ENCODE measurements at regions not wholly inside any gene's neighbourhood (a gene's known extent, or its start where the extent isn't known, plus 50 kb on each side); places are given as distances from the start of the nearest gene placed in this dataset.

DNA sequence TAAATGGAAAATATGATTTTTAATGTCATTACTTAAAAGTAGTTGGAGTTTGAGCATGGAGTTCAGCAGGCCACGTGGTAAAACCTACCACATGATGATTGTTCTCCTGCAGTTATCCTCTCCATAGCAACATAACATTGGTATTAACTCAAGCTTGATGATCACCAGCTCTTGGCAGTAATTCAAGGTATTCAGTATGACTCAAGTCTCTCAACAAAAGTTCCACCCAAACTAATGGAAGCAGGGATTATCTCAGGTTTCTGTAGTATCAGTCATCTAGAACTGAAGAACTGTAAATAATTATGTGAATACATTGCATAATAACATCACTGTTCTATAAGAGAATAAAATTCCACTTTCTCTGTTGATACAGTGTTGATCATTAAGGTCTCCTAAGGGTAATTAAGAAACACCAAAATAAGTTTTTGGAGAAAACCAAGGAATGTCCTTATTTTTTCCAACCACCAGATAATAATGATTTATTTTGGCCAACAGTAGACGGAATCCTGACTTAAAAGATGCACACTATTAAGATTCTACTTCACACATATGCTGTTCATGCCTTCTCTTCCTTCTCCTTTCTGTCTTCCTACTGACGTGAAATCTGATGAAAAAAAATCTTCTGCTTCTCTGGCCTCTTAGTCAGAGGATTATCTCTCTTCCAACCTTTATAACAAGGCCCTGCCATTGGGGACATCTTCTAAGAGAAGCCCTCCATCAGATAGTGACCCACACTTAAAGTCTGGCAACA lies 1092.3 kb downstream of the EFNB2 start:
- DNase-seq (ENCODE audit: low read depth) = no peak

DNA sequence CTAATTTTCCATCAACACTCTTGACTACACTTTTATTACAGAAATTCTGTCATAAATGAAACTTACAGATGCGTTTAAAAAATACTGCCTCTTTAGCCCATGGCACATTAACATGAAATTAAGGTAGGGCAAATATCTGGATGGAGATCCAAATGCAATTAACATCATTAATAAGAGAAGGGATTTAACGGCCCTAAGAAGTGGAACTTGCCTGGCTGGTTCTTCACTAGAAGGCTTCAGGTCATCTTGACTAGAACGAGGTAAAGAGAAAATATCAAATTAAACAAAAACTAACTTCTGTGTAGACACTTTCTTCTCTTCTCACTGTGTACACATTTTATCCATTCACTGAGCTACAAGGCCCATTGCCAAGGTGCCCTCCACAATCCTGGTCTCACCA lies 1093.4 kb downstream of the EFNB2 start:
- DNase-seq (ENCODE audit: low read depth) = no peak

DNA sequence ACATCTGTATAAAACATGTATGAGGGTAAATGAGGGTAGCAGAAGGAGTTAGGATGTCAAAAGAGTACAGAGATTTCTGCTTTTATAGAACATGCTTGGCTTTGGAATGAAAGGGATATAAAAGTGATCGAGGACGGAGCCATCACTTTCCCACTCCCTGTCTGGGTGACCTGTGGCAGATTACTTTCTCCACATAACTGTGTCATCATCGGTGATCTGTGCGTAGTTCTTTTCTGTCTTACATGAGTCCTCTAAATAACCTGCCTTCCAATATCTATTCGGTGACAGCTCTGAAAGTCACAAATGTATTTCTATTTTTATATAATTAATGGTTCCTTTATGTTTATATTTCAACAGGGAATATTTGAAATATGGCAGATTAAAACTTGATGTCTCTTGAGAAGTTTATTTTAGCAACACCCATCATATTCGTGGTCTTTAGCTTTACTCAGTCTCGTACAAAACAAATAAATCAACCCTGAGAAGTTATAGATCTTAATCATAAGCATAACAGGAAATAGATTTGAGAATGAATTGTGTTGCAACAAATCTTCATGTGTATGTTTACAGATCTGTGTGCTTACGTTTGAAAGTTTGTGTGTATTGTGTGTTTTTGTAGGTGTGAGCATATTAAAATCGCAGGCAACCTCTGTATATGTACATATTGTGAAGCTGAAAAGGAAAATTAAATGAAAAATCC lies 1094.3 kb downstream of the EFNB2 start:
- DNase-seq (ENCODE audit: low read depth) = no peak

DNA sequence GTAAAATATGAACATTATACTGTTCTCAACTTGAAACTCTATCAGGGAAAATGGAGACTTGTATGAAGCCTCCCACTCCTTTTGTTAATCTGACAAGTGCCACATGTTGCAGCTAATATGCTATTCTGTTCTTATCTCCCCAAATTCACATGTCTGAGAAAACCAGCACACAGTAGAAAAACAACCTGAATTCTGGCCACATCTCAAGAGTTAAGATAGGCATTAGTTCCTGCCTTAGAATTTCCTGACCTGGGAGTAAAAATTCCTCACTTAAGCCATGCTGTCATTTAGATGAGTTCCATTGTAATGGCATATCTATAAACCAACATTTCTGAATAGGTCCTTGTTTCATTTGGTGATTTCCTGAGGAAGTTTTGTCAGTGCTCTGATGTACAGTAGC lies 1098.5 kb downstream of the EFNB2 start:
- no peak for DNase-seq (ENCODE audit: low read depth)

DNA sequence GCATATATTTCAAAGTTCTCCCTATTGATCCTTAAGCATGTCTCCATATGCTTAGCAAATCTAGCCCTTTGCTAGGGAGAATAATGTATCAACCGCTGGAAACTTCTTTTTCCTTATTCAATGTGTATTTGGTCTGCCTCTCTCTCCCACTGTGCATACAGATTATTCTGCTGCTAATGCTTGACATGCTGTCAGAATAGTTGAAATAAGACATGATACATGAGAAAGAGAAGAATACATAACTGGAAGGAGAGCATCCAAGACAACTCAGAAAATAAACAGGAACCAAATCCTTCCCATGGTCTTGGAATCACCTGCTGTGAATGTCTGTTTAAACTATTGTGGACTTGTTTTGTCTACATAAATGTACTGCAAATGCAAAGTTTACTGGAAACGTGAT lies 1103.0 kb downstream of the EFNB2 start:
- no peak for DNase-seq (ENCODE audit: low read depth)

DNA sequence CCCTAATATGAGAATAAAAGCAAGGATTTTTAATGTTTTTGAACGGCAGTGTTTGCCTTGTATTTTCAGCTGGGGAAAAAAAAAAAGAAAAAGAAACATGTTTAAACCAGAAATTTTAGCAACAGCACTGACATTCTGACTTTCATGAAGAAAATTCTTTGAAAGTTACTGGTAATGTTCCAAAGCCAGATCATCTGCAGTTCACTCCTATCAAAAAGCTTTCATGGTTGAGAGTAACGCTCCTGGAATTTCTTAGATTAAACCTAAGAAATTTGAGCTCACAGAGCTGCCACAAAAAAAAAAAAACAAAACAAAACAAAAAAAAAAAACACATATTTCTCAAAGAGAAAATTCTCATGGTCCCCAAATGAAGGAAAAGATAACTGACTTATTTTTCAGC lies 1106.7 kb downstream of the EFNB2 start:
- no peak for DNase-seq (ENCODE audit: low read depth)

DNA sequence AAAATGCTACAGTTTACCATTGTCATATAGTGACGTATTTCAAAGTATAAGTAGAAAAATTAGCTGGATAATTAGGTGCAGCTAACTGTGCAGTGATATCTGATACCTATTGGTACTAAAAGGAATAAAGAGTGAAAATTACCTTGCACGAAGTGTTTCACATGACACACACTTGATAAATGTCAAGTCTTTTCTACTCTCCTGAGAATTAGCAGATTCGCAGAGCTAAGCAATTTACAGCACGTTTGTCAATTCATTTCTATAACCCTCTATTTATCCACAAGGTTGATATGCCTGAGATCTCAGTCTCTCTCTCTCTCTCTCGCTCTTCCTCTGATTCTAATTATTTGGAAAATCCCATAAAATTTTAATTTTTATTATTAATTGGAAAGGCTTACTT lies 1109.0 kb downstream of the EFNB2 start:
- no peak for DNase-seq (ENCODE audit: low read depth)

DNA sequence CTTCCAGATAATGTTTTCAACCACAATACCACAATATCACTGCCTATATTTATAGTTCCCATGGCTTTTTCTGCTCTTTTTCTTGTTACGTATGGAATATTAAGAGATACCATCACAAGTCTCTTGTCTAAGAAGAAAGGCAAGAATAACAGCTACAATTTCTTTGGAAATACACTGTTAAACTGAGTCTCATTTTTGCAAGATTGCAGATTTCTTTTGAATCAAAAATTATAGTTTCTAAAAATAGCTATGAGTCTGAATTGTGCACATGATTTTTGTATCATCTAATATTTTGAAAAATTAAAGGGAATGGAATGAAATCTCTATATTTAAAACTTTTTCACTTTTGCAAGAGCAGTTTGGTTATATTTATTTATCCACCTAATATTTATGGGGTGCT lies 1120.8 kb downstream of the EFNB2 start:
- DNase-seq (ENCODE audit: low read depth) = no peak

DNA sequence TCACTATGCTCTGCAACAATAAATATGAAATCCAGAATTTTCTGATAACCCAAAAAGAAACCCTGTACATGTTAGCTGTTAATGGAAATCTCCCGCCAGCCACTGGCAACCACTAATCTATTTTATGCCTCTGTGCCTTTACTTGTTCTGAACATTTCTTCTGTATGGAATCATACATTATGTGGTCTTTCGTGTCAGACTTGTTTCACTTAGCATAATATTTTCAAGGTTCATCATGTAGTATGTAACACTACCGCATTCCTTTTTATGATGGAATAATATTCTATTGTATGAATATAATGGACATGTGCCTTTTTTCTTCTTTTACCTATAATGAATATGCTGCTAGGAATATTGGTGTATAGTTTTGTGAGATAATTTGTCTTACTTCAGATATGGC lies 1123.3 kb downstream of the EFNB2 start:
- DNase-seq (ENCODE audit: low read depth) = no peak

DNA sequence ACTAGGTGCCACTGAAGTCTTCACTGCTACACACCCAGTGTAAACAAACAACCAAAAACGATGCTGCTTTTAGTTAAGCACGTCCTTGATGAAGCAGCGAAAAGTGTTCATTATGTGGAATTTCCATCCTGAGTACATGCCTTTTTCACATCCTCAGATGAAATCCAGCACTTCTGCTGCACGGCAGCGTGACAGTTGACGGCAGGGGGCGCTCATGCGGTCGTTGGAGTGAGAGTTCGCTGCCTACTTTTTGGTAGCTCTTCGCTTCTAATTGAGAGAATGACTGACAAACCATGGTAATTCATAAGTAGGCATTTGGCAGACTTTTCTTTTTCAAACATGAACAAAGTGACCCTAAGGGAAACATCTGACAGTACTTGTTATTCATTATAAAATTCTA lies 1124.9 kb downstream of the EFNB2 start:
- no peak for DNase-seq (ENCODE audit: low read depth)

DNA sequence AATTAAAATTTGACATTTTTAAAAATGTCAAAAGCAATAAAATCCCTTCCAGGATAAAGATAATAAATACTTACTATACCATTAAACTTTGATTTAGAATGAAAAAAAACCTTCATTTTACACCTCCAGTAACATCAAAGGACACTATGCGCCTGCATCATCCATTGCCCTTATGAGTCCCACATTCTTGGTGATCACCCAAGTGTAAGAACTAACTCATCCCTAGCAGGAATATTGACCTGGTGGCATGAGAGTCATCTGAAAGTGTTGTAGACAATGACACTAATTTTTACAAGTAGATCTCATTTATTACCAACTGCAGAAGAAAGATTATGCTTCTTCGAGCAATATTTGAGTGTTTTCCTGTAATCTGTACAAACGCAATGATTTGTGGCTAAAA lies 1128.9 kb downstream of the EFNB2 start:
- DNase-seq (ENCODE audit: low read depth) = no peak

DNA sequence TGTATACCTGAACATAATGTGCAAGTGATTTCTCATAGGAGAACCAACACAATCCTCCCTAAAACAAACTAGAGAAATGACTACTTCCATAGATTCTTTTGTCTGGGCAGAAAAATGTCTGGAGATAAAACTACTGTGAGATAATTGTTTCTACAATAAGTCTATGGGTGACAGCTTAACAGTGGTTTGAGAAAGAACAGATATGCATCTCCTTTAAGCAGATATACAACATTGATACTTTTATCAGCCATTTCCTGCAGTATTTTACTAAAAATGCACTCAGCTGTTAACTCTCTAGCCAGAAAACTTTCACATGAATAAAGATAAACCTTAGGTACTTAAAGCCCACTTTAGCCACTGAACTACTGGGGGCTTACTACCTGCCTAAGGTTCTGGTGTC lies 1132.4 kb downstream of the EFNB2 start:
- no peak for DNase-seq (ENCODE audit: low read depth)

DNA sequence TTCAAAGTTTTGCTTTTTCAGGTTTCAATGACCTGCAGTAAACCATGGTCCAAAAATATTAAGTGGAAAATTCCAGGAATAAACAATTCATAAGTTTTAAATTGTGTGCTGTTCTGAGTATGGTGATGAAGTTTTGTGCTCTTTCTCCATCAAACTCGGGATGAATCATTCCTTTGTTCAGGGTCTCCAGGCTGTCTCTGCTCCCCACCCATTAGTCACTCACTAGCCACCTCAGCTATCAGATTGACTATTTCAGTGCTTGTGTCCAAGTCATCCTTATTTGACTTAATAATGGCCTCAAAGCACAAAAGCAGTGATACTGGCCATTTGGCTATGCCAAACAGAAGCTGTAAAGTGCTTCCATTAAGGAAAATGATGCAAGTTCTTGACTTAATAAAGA lies 1140.4 kb downstream of the EFNB2 start:
- DNase-seq (ENCODE audit: low read depth) = no peak

DNA sequence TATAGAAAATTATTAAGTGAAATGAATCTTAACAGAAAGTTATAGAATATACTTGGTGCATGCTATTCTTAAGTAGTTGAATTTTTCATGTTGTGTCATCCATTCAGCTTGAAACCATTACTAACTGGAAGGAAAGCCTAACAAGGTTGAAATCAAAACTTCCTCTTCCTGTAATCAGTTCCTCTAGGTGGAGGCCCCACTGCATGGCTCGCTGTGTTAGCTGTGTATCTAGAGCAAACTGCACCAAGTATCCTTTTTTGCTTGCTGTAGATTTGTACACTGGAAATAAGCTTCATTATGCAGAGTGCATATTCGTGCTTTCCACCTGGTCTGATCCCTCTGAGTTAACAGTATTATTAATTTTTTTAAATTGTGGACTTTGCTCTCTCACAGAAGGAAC lies 1146.1 kb downstream of the EFNB2 start:
- DNase-seq (ENCODE audit: low read depth) = no peak

DNA sequence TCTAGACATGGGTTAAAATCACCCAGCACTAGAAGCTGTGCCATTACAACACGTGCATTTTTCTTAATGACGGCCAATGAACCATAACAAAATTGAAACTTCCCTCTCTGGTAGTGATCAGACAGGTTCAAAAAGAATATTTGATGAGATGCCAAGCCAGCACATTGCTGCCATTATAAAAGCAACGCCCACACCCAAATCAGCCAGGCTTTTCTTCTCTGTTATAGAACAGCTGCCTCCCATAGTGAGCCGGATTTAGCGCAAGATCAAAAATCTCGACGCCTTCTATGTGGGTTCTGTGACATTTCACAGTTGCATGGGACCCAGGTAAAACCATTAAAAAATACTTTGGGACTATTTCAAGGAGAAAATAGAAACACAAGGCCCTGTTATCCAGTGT lies 1158.0 kb downstream of the EFNB2 start:
- DNase-seq (ENCODE audit: low read depth) = no peak

DNA sequence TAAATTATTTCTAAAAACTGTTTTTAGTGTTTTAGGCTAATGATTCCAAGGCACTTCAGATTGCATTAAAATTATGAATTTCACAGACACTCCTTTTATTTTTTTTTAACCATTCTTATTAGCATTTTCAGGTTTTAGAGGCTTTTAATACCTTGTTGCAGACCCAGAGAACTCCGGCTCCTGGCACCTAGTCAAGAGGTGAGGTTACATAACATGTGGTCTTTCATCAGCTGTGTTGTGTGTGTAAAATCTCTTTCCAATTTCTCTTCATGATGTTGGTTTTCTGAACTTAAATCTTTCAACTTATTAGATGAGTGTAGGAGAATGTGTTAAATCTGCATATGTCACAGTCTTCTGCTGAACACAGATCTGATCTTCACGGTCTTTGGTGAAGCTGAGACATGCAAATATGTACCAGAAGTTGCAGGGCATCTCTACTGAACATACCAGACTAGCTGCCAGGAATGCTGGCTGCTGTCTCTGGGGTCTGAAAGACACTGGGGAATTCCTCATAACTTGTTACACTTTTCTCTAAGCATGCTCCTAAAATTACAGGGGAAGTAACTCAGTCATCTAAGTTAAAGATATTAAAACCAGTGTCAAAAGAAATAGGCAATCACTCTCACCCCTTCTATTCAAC lies 1165.3 kb downstream of the EFNB2 start:
- DNase-seq (ENCODE audit: low read depth) = no peak

DNA sequence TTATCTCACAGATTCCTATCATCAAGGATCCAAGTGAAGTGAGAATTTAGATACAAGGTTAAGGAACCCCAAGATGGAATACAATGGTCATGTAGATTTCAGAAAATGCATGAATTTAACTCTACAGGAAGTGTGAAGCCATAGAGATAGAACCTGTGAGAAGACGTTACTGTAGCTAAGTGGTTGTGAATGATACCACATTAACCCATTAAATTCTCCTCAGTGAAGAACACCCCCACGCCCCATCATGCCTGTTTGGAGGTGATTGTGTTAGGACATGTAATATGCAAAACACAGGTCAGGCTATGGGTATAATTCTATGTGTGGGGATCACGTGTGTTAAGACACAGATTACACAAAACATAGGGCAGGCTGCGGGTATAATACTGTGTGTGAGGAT lies 1166.7 kb downstream of the EFNB2 start:
- DNase-seq (ENCODE audit: low read depth) = no peak

DNA sequence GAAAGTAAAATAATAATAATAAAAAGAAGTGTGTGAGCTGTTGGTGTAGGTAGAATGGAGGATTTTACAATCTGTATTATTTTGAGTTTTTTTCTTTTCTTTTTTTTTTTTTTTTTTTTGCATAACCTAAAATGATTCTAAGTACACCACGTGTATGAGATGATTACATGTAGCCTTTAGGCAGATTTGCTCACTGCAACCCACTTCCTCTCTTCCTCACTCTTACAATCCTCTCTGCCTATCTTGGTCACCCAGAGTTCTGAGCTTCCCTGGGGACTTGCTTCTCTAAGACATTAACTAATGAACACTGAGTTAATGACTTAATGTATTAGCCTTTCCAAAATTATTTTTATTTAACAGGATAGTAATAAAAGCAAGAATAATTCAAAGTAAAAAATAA lies 1169.6 kb downstream of the EFNB2 start:
- no peak for DNase-seq (ENCODE audit: low read depth)

DNA sequence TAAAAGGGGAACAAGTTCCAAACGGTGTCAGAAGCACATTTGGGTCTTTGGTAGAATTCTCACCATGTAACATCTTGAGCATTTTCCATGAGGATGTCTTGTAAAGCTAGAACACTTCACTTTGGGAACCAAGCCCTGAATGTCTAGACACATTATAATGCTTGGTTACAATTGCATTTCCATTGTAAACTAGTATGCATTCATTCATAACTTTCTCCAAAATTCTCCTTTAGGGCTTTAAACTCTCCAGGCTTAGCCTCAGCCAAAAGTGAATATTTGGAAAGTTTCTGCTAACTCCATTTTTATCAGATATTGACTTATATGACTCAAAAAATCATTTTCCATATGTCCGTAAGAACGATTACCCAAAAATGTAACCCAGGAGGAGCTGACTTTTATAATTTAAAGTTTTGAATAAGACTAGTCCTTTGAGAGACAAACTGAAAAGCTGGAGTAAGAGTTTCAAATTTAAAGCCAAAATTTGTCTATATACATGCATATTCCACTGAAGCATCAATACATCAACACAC lies 1170.4 kb downstream of the EFNB2 start:
- DNase-seq (ENCODE audit: low read depth) = no peak

DNA sequence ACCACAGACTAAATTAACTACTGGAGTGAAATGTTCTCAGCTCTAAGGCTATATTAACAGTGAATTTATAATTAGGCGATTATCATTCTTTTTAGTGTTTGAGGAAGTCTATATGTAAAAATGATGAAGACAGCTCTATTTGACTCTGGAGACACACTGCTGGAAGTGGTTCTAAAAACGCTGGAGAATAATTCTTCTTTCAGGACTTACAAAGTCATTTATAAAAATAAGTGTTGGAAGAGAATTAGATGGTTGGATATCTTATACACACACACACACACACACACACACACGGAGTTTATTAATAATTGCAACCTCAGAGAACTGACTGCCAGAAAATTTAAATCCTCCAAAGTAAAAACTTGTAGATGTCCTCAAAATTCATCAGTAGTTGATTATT lies 1171.3 kb downstream of the EFNB2 start:
- DNase-seq (ENCODE audit: low read depth) = no peak

DNA sequence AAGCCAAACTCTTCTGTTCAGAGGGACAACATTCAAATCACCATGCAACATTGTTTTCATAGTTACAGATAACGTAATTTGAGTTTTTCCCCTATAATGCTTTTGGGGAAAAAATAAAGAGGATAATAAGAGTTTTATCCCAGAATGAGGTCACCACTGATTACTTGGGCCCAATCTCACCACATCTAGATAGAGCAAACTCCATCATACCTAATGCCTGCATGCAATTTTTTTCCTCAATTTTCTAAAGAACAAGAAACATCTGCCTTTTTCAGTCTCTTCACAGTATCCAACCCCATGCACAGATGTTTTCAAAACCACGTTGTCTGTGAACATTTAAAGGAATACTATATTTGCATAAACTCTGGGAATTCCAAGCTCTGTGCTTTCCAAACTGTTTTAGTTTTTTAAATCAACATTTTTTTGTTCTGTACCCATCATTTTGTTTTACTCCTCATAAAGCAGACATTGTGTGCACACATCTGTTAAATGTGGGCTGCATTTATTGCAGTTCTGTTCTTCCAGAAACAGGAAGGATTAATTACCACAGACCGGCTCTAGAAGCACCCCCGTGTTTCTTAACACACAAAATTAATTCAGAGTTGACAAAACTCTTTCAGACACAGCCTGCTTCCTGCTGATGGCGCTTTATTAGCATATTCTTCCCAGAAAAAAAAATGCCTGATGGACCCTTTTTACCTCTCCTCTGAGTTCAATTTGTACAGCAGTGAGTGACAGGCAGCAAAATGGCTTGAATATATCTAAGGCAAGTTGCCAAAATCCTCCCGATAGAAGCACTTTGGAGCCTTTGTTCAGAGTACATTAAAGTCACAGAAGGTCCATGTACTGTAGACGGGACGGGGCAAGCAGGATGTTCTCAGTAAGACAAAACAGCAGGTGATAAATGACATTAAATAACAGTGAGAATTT lies 1171.9 kb downstream of the EFNB2 start:
- no peak for DNase-seq (ENCODE audit: low read depth)

DNA sequence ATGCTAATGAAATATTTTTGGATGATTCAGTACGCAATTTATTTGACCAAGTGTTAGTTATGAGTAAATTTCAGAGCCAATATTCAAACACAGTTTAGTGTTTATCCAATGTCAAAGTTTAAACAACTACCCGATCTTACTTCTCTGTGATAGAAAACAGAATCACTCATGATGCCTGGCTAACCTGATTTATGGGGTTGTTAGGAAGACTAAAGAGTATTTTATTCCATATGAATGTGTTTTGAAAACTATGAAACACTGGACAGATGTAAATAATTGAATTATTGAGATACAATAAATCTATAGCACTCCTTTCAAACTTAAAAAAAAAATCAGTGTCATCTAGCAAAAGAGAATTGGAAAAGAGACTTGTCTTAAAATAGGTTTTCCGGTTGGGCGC lies 1181.8 kb downstream of the EFNB2 start:
- no peak for DNase-seq (ENCODE audit: low read depth)

All from activated T-helper 1 cell treated with Interleukin-2 at 50 U/mL for 16 hours (primary cell).